PC-9 (cell line): ENCODE measurements at regions not wholly inside any gene's neighbourhood (a gene's known extent, or its start where the extent isn't known, plus 50 kb on each side); places are given as distances from the start of the nearest gene placed in this dataset.

ENCODE experiments used
- BruUV-seq: library from RNA; stranded (reverse); fragments of 400-500 nt; replicated peaks from 2 replicates; lab custom pipeline; 2021; lab: Mats Ljungman, UMichigan
- CTCF ChIA-PET: fragments of 300-600 bp; sonication (Branson Sonifier 250); formaldehyde crosslinking; loops from one replicate; lab custom pipeline; 2022; ENCODE audit warnings: antibody characterized with exemption; lab: Charles Lee
- POLR2A ChIA-PET: fragments of 300-600 bp; sonication (Branson Sonifier 250); formaldehyde crosslinking; loops from one replicate; lab custom pipeline; 2022; ENCODE audit warnings: antibody characterized with exemption; ENCODE audit not compliant: unreplicated experiment; lab: Charles Lee
- DNase-seq, 2 experiments: peaks; one replicate each; pipeline versions ENCODE4 v3.0.0 to v3.0.0-alpha.2; 2015 to 2022; ENCODE audit warnings: mixed read lengths in 1 of 2
- H2AFZ ChIP-seq: fragments of 200-600 bp; sonication (generic); 2 replicates; pipeline ENCODE4 v1.8.1; 2017; ENCODE audit warnings: antibody characterized with exemption
- H3F3A ChIP-seq: fragments of 200-600 bp; sonication (generic); 2 replicates; pipeline ENCODE4 v1.8.1; 2017; ENCODE audit warnings: antibody characterized with exemption, mild to moderate bottlenecking, low read depth; ENCODE audit not compliant: insufficient read depth
- H3K27ac ChIP-seq: fragments of 200-600 bp; sonication (generic); 2 replicates; pipeline ENCODE4 v1.6.1; 2016; ENCODE audit warnings: mixed run types
- H3K27me3 ChIP-seq: fragments of 200-600 bp; sonication (generic); 2 replicates; pipeline ENCODE4 v1.6.1; 2016; ENCODE audit warnings: low read depth, mixed run types; ENCODE audit not compliant: insufficient read depth
- H3K36me3 ChIP-seq: fragments of 200-600 bp; sonication (generic); 2 replicates; pipeline ENCODE4 v1.6.1; 2016; ENCODE audit warnings: low read depth, mixed run types
- H3K4me1 ChIP-seq: fragments of 200-600 bp; sonication (generic); replicated peaks from 2 replicates; pipeline ENCODE4 v1.6.1; 2016; ENCODE audit warnings: mixed run types; ENCODE audit not compliant: insufficient read depth
- H3K4me2 ChIP-seq: fragments of 200-600 bp; sonication (generic); 2 replicates; pipeline ENCODE4 v1.6.1; 2017; ENCODE audit warnings: mixed run types
- H3K4me3 ChIP-seq: fragments of 200-600 bp; sonication (generic); 2 replicates; pipeline ENCODE4 v1.6.1; 2016; ENCODE audit warnings: mixed run types
- H3K79me2 ChIP-seq: fragments of 200-600 bp; sonication (generic); 2 replicates; pipeline ENCODE4 v1.6.1; 2017; ENCODE audit warnings: low read depth, mixed run types
- H3K9me2 ChIP-seq: fragments of 200-600 bp; sonication (generic); 2 replicates; pipeline ENCODE4 v1.8.1; 2017; ENCODE audit warnings: mild to moderate bottlenecking; ENCODE audit not compliant: insufficient read depth
- H3K9me3 ChIP-seq: fragments of 200-600 bp; sonication (generic); 2 replicates; pipeline ENCODE4 v1.8.1; 2016; ENCODE audit warnings: low read depth; ENCODE audit not compliant: insufficient read depth
- H4K20me1 ChIP-seq: fragments of 200-600 bp; sonication (generic); 2 replicates; pipeline ENCODE4 v1.8.1; 2017; ENCODE audit not compliant: insufficient read depth
- CTCF ChIP-seq: fragments of 200-600 bp; sonication (generic); conservative IDR thresholded peaks from 2 replicates; pipeline ENCODE4 v1.6.1; 2017; ENCODE audit warnings: mixed run types, antibody characterized with exemption, mild to moderate bottlenecking, moderate library complexity
- EZH2 ChIP-seq: fragments of 200-600 bp; sonication (generic); IDR thresholded peaks from 2 replicates; pipeline ENCODE4 v1.8.0; 2017; ENCODE audit warnings: antibody characterized with exemption, low read depth
- intact Hi-C: fragments of 100-400 bp; cut with micrococcal nuclease; formaldehyde crosslinking; loops from one replicate; pipeline ENCODE4 v1.10.0; 2022; ENCODE audit not compliant: unreplicated experiment

DNA sequence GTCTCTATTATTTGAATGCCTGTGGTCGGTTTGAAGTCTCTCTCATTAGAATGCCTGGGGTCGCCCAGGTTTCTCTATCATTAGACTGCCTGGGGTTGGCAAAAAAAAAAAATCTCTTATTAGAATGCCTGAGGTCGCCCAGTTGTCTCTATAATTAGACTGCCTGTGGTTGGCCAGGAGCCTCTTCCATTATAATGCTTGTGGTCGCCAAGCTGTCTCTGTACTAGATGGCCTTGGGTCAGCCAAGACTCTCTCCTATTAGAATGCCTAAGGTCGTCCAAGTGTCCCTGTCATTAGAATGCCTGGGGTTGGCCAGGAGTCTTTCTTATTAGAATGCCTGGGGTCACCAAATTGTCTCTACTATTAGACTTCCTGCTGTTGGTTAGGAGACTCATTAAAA, 2228.4 kb downstream of the TP53TG3F start:
- H3K4me1 ChIP-seq: no peaks in the 10 kb centered on the region
- no peak overlapping the region for H3K4me3 ChIP-seq
- ChIA-PET CTCF (no interaction called here), POLR2A (no interaction called here)
- no peaks in the 10 kb centered on the region for H3F3A ChIP-seq
- H3K27ac ChIP-seq: no peak overlapping the region
- TF ChIP-seq EZH2 (no peak), CTCF (no peak)
- peaks cover 11% of the 10 kb centered on the region; the same call in 1 of the 2 replicates for H3K27me3 ChIP-seq
- BruUV-seq: no TSS peak
- no peak for DNase-seq
- H3K9me2 ChIP-seq: no peaks in the 10 kb centered on the region
- H3K4me2 ChIP-seq: no peak overlapping the region
- H2AFZ ChIP-seq: no peak overlapping the region
- no peaks in the 10 kb centered on the region for H3K9me3 ChIP-seq
- no peaks in the 10 kb centered on the region for H3K36me3 ChIP-seq
- H4K20me1 ChIP-seq: no peaks in the 10 kb centered on the region
- intact Hi-C loops: no loop called here
- H3K79me2 ChIP-seq: no peaks in the 10 kb centered on the region

DNA sequence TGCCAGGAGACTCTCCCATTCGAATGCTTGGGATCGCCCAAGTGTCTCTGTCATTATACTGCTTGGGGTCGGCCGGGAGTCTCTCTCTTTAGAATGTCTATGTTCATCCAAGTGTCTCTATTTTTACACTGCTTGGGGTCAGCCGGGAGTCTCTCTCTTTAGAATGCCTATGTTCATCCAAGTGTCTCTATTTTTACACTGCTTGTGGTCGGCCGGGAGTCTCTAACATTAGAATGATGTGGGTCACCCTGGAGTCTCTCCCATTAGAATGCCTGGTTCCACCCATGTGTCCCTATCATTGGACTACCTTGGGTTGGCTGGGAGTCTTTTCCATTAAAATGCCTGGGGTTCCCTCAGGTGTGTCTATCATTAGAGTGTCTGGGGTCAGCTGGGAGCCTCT, 2230.4 kb downstream of the TP53TG3F start:
- CTCF ChIA-PET: no interaction called here
- intact Hi-C loops: no loop called here
- Histone ChIP-seq H3K9me3 (no peaks in the 10 kb centered on the region), H3F3A (no peaks in the 10 kb centered on the region), H4K20me1 (no peaks in the 10 kb centered on the region), H3K36me3 (no peaks in the 10 kb centered on the region), H3K4me1 (no peaks in the 10 kb centered on the region), H3K4me3 (no peak overlapping the region), H3K27me3 (peaks cover 11% of the 10 kb centered on the region; the same call in 1 of the 2 replicates), H3K9me2 (no peaks in the 10 kb centered on the region), H2AFZ (no peak overlapping the region), H3K79me2 (no peaks in the 10 kb centered on the region), H3K4me2 (no peak overlapping the region), H3K27ac (no peak overlapping the region)
- DNase-seq: no peak
- no TSS peak for BruUV-seq
- TF ChIP-seq CTCF (no peak), EZH2 (no peak)
- POLR2A ChIA-PET: no interaction called here

DNA sequence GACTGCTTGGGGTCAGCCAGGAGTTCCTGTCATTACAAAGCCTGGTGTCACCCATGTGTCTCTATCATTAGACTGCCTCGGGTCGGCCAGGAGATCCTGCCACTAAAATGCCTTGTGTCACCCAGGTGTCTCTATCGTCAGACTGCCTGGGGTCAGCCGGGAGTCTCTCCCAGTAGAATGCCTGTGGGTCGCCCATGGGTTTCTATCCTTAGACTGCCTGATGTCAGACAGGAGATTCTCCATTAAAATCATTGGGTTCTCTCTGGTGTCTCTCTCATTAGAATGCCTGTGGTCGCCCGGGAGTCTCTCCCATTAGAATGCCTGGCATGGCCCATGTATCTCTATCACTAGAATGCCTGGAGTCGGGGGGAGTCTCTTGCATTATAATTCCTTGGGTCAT, 2231.0 kb downstream of the TP53TG3F start:
- no peaks in the 10 kb centered on the region for H3F3A ChIP-seq
- H3K36me3 ChIP-seq: no peaks in the 10 kb centered on the region
- no peak overlapping the region for H3K4me2 ChIP-seq
- H3K79me2 ChIP-seq: no peaks in the 10 kb centered on the region
- H3K9me3 ChIP-seq: no peaks in the 10 kb centered on the region
- DNase-seq: peak in 1 of 2 experiments; percentile 30
- POLR2A ChIA-PET: no interaction called here
- intact Hi-C loops: no loop called here
- no peak for TF ChIP-seq EZH2
- TF ChIP-seq CTCF: no peak
- H4K20me1 ChIP-seq: no peaks in the 10 kb centered on the region
- no peaks in the 10 kb centered on the region for H3K4me1 ChIP-seq
- no peak overlapping the region for H2AFZ ChIP-seq
- CTCF ChIA-PET: no interaction called here
- no peak overlapping the region for H3K27ac ChIP-seq
- no peak overlapping the region for H3K4me3 ChIP-seq
- BruUV-seq: no TSS peak
- peaks cover 11% of the 10 kb centered on the region; the same call in 1 of the 2 replicates for H3K27me3 ChIP-seq
- H3K9me2 ChIP-seq: no peaks in the 10 kb centered on the region
